ENCODE measurements at regions not wholly inside any gene's neighbourhood (a gene's known extent, or its start where the extent isn't known, plus 50 kb on each side); places are given as distances from the start of the nearest gene placed in this dataset.

- TF ChIP-seq GABPA (IDR thresholded peaks at IDR 0.05; ENCODE audit: low read depth), result no peak
- TF ChIP-seq SPI1 (IDR thresholded peaks at IDR 0.05; ENCODE audit: borderline replicate concordance, low read depth), result no peak
- TF ChIP-seq, protein P1, sequence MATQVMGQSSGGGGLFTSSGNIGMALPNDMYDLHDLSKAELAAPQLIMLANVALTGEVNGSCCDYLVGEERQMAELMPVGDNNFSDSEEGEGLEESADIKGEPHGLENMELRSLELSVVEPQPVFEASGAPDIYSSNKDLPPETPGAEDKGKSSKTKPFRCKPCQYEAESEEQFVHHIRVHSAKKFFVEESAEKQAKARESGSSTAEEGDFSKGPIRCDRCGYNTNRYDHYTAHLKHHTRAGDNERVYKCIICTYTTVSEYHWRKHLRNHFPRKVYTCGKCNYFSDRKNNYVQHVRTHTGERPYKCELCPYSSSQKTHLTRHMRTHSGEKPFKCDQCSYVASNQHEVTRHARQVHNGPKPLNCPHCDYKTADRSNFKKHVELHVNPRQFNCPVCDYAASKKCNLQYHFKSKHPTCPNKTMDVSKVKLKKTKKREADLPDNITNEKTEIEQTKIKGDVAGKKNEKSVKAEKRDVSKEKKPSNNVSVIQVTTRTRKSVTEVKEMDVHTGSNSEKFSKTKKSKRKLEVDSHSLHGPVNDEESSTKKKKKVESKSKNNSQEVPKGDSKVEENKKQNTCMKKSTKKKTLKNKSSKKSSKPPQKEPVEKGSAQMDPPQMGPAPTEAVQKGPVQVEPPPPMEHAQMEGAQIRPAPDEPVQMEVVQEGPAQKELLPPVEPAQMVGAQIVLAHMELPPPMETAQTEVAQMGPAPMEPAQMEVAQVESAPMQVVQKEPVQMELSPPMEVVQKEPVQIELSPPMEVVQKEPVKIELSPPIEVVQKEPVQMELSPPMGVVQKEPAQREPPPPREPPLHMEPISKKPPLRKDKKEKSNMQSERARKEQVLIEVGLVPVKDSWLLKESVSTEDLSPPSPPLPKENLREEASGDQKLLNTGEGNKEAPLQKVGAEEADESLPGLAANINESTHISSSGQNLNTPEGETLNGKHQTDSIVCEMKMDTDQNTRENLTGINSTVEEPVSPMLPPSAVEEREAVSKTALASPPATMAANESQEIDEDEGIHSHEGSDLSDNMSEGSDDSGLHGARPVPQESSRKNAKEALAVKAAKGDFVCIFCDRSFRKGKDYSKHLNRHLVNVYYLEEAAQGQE (IDR thresholded peaks at IDR 0.05; ENCODE audit: insufficient replicate concordance, low read depth), result no peak
- no peak for TF ChIP-seq CTCF (IDR thresholded peaks at IDR 0.05; ENCODE audit: insufficient read depth, low read length)
- no peak for TF ChIP-seq POLR2AphosphoS5 (IDR thresholded peaks at IDR 0.05; ENCODE audit: low read depth)
- Histone ChIP-seq H3K27me3 (ENCODE audit: insufficient read depth, poor library complexity, severe bottlenecking) (no peaks in the 10 kb centered on the region), H3K27ac (replicated peaks) (no peak overlapping the region), H3K4me3 (replicated peaks; ENCODE audit: insufficient read depth, low read length) (no peak overlapping the region)
- no peak for DNase-seq (ENCODE audit: low read depth in 1 of 2, low spot score in 1 of 2)
These were observed 710.1 kb upstream of the KCND2 start for GRCh38 chr7:119562839-119563238.

GRCh38 chr7:119571666-119572065 is 701.3 kb upstream of the KCND2 start:
- TF ChIP-seq CTCF (IDR thresholded peaks at IDR 0.05; ENCODE audit: insufficient read depth, low read length) (no peak), POLR2AphosphoS5 (IDR thresholded peaks at IDR 0.05; ENCODE audit: low read depth) (no peak), SPI1 (IDR thresholded peaks at IDR 0.05; ENCODE audit: borderline replicate concordance, low read depth) (no peak), GABPA (IDR thresholded peaks at IDR 0.05; ENCODE audit: low read depth) (no peak)
- TF ChIP-seq, protein P1 (IDR thresholded peaks at IDR 0.05; ENCODE audit: insufficient replicate concordance, low read depth), result no peak
- no peak for DNase-seq (ENCODE audit: low read depth in 1 of 2, low spot score in 1 of 2)
- H3K27ac ChIP-seq (replicated peaks), result no peak overlapping the region
- no peaks in the 10 kb centered on the region for H3K27me3 ChIP-seq (ENCODE audit: insufficient read depth, poor library complexity, severe bottlenecking)
- no peak overlapping the region for H3K4me3 ChIP-seq (replicated peaks; ENCODE audit: insufficient read depth, low read length)

DNA sequence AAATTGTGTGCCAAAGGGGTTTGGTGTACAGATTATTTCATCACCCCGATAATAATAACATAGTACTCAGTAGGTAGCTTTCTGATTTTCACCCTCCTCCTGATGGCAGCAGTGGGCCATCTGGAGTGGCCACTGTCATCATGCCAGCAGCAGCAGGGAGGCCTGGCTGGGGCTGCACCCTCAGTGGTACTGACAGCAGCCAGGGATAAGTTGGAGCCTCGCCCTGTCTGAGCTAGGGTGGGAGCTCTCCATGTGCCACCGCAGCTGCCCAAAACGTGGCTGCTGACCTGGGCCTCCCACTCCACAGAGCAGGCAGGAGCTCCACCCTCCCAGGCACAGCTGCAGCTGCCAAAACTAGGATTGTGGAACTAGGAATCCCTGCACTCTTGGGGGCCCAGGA is 700.8 kb upstream of the KCND2 start:
- Histone ChIP-seq H3K27ac (replicated peaks) (no peak overlapping the region), H3K27me3 (ENCODE audit: insufficient read depth, poor library complexity, severe bottlenecking) (no peaks in the 10 kb centered on the region), H3K4me3 (replicated peaks; ENCODE audit: insufficient read depth, low read length) (no peak overlapping the region)
- DNase-seq (ENCODE audit: low read depth in 1 of 2, low spot score in 1 of 2), result no peak
- TF ChIP-seq GABPA (IDR thresholded peaks at IDR 0.05; ENCODE audit: low read depth) (no peak), POLR2AphosphoS5 (IDR thresholded peaks at IDR 0.05; ENCODE audit: low read depth) (no peak), CTCF (IDR thresholded peaks at IDR 0.05; ENCODE audit: insufficient read depth, low read length) (no peak), SPI1 (IDR thresholded peaks at IDR 0.05; ENCODE audit: borderline replicate concordance, low read depth) (no peak)
- TF ChIP-seq, protein P1 (IDR thresholded peaks at IDR 0.05; ENCODE audit: insufficient replicate concordance, low read depth), result no peak
